GM12874 (cell line): ENCODE measurements at regions not wholly inside any gene's neighbourhood (a gene's known extent, or its start where the extent isn't known, plus 50 kb on each side); places are given as distances from the start of the nearest gene placed in this dataset.

Experiments used
- TF ChIP-seq, protein P1 (sequence below): IDR thresholded peaks from 2 replicates; pipeline ENCODE4 v1.5.1; 2011; ENCODE audit warnings: low read depth, mild to moderate bottlenecking, control low read depth, low read length, moderate library complexity; ENCODE audit not compliant: insufficient read depth

DNA sequence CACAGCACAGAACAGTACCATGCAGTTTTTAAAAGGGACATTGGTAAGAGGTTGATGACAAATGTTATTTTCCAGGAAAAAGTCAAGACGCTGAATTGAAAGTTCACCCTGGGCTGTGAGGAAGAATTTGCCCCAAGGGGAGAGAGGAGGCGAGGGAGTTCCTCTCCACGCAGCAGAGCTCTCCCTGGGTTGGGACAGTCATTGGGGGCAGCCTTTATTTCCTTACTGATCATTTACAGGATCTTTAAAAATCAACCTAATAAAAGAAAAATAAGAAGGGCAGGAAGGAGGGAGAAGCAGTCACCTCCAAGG is 49.9 kb upstream of the WNT7B start:
- TF ChIP-seq, protein P1, sequence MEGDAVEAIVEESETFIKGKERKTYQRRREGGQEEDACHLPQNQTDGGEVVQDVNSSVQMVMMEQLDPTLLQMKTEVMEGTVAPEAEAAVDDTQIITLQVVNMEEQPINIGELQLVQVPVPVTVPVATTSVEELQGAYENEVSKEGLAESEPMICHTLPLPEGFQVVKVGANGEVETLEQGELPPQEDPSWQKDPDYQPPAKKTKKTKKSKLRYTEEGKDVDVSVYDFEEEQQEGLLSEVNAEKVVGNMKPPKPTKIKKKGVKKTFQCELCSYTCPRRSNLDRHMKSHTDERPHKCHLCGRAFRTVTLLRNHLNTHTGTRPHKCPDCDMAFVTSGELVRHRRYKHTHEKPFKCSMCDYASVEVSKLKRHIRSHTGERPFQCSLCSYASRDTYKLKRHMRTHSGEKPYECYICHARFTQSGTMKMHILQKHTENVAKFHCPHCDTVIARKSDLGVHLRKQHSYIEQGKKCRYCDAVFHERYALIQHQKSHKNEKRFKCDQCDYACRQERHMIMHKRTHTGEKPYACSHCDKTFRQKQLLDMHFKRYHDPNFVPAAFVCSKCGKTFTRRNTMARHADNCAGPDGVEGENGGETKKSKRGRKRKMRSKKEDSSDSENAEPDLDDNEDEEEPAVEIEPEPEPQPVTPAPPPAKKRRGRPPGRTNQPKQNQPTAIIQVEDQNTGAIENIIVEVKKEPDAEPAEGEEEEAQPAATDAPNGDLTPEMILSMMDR = no peak

DNA sequence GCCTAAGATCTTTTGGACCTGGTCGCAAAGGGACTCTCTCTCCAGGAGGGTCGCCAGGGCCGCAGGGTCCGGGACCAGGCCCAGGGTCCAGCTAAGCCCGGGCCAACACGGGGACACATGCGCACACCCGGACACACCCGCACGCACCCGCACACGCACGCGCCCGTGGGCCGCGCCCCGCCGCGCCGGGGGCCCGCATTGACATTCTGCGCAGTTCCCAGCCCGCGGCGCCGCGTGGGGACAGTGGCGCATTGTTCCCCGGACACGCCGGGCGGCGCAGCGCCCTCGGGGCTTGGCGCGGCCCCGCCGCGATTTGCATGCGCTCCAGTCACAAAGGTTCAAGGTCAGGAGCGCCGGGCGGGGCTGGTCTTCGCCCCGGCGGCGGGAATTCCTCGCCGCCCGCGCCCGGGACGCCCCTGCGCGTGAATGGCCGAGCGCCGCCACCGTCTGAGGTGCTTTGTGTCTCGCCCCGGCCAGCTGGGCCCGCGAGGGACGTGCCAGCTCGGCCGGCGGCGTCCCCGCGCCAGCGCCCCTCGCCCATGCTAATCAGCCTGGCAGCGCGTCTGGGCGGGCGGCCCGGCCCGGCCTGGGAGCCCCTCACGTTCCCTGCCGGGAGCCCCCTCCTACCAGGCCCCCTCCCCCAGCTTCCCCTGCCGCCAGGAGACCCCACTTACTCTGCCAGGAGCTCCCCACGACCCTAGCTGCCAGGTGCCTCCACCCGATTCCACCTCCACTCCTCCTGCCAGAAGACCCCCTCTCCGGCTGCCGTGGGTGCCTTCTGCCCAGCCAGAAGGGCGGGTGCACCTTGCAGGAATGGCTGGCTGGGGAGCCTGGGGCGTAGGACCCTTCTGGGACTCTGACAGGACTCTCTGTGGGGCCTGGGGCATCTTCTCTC is 50.5 kb upstream of the WNT7B start:
- TF ChIP-seq, protein P1 = no peak

- TF ChIP-seq, protein P1 = no peak
These were observed 51.4 kb upstream of the WNT7B start for GRCh38 chr22:46028106-46028991.

DNA sequence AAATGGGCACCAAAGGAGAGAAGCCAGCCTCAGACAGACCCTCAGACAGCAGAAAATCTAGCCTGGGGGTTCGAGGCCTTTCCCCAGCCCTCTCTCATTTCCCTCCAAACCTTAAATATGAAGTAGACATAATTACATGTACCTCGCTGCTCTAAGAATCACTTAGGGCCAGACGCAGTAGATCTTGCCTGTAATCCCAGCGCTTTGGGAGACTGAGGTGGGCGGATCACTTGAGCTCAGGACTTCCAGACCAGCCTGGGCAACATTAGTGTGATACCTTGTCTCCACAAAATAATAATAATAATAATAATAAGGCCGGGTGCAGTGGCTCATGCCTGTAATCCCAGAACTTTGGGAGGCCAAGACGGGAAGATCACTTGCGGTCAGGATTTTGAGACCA is 52.1 kb upstream of the WNT7B start:
- TF ChIP-seq, protein P1 = no peak

DNA sequence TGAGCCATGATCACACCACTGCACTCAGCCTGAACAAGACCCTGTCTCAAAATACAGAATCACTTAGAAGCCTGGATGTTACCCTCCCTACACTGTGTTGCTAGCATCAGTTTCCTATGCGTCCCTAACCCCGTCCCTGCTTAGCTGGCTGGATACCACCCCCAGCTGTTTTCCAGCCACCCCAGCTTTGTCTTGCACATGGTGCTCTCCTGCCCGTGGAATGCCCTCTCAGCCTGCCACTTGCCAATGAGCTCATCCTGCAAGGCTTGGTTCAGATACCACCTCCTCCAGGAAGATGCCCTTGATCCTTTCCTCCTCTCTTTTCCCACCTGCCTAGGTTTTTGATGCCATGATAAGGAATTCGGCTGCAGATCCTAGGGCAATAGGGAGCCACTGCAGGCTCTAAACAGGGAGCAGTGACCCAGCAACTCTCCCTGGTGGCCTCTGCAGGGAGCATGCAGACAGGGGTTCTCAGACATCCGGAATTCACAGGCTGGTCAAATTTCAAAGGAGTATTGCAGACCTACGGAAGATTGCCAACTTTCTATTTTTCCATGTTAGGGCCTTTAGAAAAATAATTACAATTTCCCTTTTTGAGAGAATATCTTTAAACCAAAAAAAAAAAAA is 52.7 kb upstream of the WNT7B start:
- TF ChIP-seq, protein P1 = no peak

DNA sequence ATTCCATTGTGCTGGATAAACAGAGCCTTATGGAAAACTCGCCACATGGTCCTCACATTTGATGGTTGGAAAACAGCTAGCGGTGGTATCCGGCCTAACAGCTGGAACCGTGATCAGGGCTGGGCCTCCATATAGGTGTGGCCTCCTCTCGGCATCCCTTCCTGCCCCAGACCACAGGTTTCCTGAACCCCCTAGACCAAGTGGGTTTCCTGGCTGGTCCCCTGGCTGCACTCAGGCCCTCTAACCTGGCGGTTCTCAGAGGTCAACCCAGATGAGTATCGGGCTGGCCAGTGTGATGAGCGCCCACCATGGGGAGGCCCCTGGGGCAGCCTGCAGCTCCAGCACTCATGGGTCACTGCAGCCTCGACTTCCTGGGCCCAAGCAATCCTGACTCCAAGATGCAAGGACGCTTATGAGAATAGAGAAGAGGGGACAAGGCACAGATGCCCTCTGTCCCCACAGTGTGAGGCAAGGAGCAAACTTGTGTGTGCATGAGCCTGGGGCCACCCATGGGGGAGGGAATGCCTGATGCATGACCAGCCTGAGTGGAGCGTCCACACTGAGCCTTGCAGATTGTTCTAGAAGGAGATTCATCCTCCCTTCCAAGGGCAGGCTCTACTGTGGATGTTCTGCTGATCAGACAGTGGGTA is 53.4 kb upstream of the WNT7B start:
- TF ChIP-seq, protein P1 = no peak
